Heart right ventricle (tissue), 16 donors: ENCODE measurements at regions not wholly inside any gene's neighbourhood (a gene's known extent, or its start where the extent isn't known, plus 50 kb on each side); places are given as distances from the start of the nearest gene placed in this dataset.

Source experiments
- ATAC-seq, 8 donors: fragments of 200-7000 bp; cut with Tn5 transposase; one replicate each; pipeline ENCODE4 v1.9.1; 2020; ENCODE audit warnings: mild to moderate bottlenecking in 8 of 8, moderate library complexity in 8 of 8, moderate number of reproducible peaks in 1 of 8
- DNase-seq, 2 donors: peaks; one replicate each; pipeline ENCODE4 v3.0.0-alpha.2; 2020
- H3K27ac ChIP-seq, 10 donors: fragments of 200-600 bp; sonication (generic) in 2 of 10; one replicate each; pipeline versions ENCODE4 v1.5.0 to v1.8.0; 2020 to 2022; ENCODE audit warnings: mild to moderate bottlenecking in 3 of 10
- H3K27me3 ChIP-seq, 7 donors: fragments of 200-600 bp; one replicate each; pipeline ENCODE4 v1.8.0; 2021 to 2022; ENCODE audit warnings: mild to moderate bottlenecking in 2 of 7
- H3K36me3 ChIP-seq, 9 donors: fragments of 200-600 bp; sonication (generic) in 1 of 9; one replicate each; pipeline versions ENCODE4 v1.5.0 to v1.8.0; 2020 to 2022; ENCODE audit warnings: mild to moderate bottlenecking in 2 of 9
- H3K4me1 ChIP-seq, 9 donors: fragments of 200-600 bp; sonication (generic) in 1 of 9; one replicate each; pipeline versions ENCODE4 v1.5.0 to v1.8.0; 2020 to 2022; ENCODE audit warnings: mild to moderate bottlenecking in 4 of 9
- H3K4me3 ChIP-seq, 10 donors: fragments of 200-600 bp; sonication (generic) in 2 of 10; one replicate each; pipeline versions ENCODE4 v1.5.0 to v1.8.0; 2020 to 2022; ENCODE audit warnings: mild to moderate bottlenecking in 7 of 10, moderate library complexity in 2 of 10
- H3K9me3 ChIP-seq, 11 donors: fragments of 200-600 bp in 10 of 11; sonication (generic) in 2 of 11; one replicate each; pipeline versions ENCODE4 v1.5.0 to v1.8.0; 2013 to 2022; ENCODE audit warnings: mild to moderate bottlenecking in 2 of 11, control low read depth in 1 of 11, moderate library complexity in 1 of 11
- CTCF ChIP-seq, 9 donors: fragments of 200-600 bp; sonication (generic) in 2 of 9; IDR thresholded peaks; one replicate each; pipeline versions ENCODE4 v1.5.0 to v1.8.0; 2021 to 2022; ENCODE audit warnings: antibody characterized with exemption in 9 of 9, mild to moderate bottlenecking in 5 of 9, moderate library complexity in 1 of 9
- WGBS, 2 donors: extraction: QIAGEN DNeasy Blood & Tissue Kit; methylation state at CpG; one replicate each; pipeline ENCODE4 v1.1.7; 2013; ENCODE audit warnings: inconsistent platforms in 1 of 2; 5-methylcytosine and 5-hydroxymethylcytosine counted together
- intact Hi-C, 10 donors: fragments of 100-400 bp; cut with DNase I; formaldehyde crosslinking; loops; one replicate each; pipeline versions ENCODE4 v1.11.1 to v1.14.2; 2022
- donor health status: Arrhythmogenic right ventricular cardiomyopathy.
- donor health status: ischemic (EF 13 %, LVEDD 7.1; RV severe dilation, severe dysfunction).
- donor health status: healthy with polysubstance abuse.
- donor health status: DM: no; HTN: yes; CAD: no.
- donor health status: DM: no; HTN: no; CAD: no.
- donor health status: ischemic (EF 25% LVEDD 6.9; RV normal size, moderate dysfunction).
- donor health status: ischemic (EF 25% LVEDD 5.7; RV mildly dilated, moderate dysfunction).
- donor health status: healthy.
- donor health status: DM: yes; HTN: yes; CAD: no.
- donor health status: Ischemic cardiomyopathy.
- donor health status: ischemic (EF 35%, LVEDD 5.7; RV mildly dilated, moderate dysfunction).
- donor health status: nonischemic (EF 11% LVEDD 7.7; RV severe dilation, severe dysfunction).
- donor health status: DM: yes; HTN: yes; CAD: no.
- donor health status: PGD.
- donor health status: ischemic (EF 29% LVEDD 5.4; RV normal size, mild dysfunction).
- donor health status: nonischemic (EF 23%, LVEDD 6.1; RV moderate dilation, normal function).

DNA sequence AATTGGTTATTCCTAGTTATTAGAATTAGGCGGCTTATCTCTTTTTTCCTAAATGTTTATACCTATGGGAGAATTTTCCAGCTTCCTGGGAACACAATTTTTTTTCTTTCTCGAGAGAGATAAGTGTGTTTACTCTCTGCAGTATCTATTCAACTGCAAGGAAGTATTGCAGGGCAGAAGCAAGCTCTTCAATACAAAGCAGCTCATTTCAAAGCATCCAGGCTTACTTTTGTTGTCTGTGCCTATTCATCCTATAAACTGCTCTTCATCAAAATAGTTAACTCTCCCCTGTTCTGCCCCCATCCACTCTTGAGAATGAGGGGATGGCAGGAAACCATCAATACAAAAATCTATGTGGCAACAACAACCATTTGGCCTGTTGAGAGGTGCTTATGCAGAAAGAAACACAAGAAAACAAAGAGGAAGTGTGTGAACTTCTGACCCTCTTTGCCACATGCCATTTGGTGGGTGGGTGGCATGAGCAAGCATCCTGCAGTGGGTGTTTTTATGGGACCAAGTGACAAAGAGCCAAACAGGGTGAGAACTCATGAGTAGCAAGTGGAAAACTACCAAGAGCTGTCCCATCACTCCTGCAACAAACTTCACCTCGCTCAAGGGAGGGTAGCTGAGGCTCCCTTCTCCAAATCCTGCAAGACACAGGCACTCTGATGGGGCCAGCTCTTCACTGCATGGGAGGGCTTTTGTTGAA, 50.6 kb upstream of the MRPS6 start:
- Histone ChIP-seq H3K27ac (peak overlapping the region in 1 of 10 donors; percentile 23), H3K4me3 (no peak overlapping the region), H3K27me3 (no peaks in the 10 kb centered on the region), H3K4me1 (peaks cover 0 to 65% (median 3%) of the 10 kb centered on the region in 9 donors), H3K36me3 (no peaks in the 10 kb centered on the region), H3K9me3 (peaks cover 0 to 19% (median 0%) of the 10 kb centered on the region in 11 donors)
- ATAC-seq (peak in 2 of 8 donors; percentile 25 to 52), DNase-seq (no peak)
- TF ChIP-seq CTCF (IDR thresholded peaks at IDR 0.05) = no peak
- 47 to 51% methylated on average over 3 of the region's 3 CpGs for WGBS, 2 donors
- intact Hi-C loops = loop anchor here in 2 of 10 donors (5.0 to 10.0 kb wide), 2 partner anchors 45 to 78 kb away; no protein-coding TSS in a partner anchor

DNA sequence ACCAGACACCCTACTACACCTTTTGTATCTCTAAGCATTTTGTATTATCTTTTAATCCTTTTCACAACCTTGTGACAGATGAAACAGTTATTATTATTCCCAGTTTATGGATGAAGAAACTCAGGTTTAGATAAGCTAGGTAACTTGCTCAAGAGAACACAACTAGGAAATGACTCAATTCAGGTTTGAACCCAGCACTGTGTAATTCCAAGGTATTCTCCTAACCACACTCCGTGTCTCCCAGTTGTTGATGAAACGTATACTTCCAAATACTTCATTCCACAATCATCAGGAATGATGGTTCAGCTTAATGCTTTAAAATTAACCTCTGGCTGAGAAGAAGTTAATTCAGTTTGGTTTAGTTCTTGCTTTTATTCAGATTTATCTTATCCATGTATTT, 51.7 kb upstream of the MRPS6 start:
- no peak overlapping the region for H3K27ac ChIP-seq
- ATAC-seq (no peak), DNase-seq (no peak)
- intact Hi-C loops = loop anchor here in 2 of 10 donors (5.0 to 10.0 kb wide), 2 partner anchors 44 to 77 kb away; no protein-coding TSS in a partner anchor
- 94 to 99% methylated on average over 2 of the region's 2 CpGs for WGBS, 2 donors
- H3K36me3 ChIP-seq = no peaks in the 10 kb centered on the region
- TF ChIP-seq CTCF (IDR thresholded peaks at IDR 0.05) = no peak
- no peak overlapping the region for H3K4me3 ChIP-seq
- peaks cover 0 to 14% (median 3%) of the 10 kb centered on the region in 11 donors for H3K9me3 ChIP-seq
- H3K4me1 ChIP-seq = peaks cover 0 to 65% (median 3%) of the 10 kb centered on the region in 9 donors
- no peaks in the 10 kb centered on the region for H3K27me3 ChIP-seq

DNA sequence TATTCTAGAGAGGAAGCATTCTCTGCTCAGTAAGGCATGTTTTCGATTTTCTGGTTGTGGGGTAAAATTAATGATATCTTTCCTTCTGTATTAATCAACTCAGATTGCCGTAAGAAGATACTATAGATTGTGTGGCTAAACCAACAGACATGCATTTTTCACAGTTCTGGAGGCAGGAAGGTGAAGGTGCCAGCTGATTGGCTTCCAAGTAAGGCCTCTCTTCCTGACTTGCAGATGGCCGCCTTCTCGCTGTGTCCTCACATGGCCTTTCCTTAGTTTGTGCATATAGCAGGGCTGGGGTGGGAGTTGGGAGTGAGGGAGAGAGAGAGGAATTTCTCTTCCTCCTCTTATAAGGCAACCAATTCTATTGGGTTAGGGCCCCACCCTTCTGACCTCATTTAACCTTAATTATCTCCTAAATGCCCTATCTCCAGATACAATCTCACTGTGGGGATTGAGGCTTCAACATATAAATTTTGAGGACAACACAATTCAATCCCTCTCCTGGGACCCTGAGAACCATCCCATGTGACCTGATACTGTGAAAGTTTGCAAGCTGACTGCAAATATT, 52.3 kb upstream of the MRPS6 start:
- ATAC-seq (no peak), DNase-seq (no peak)
- peaks cover 0 to 65% (median 3%) of the 10 kb centered on the region in 9 donors for H3K4me1 ChIP-seq
- H3K27ac ChIP-seq = peak overlapping the region in 1 of 10 donors; percentile 48
- no peak for TF ChIP-seq CTCF (IDR thresholded peaks at IDR 0.05)
- no peaks in the 10 kb centered on the region for H3K36me3 ChIP-seq
- 84 to 93% methylated on average over 4 of the region's 4 CpGs for WGBS, 2 donors
- H3K9me3 ChIP-seq = peaks cover 0 to 13% (median 3%) of the 10 kb centered on the region in 11 donors
- no peak overlapping the region for H3K4me3 ChIP-seq
- no peaks in the 10 kb centered on the region for H3K27me3 ChIP-seq
- intact Hi-C loops = loop anchor here in 2 of 10 donors (5.0 to 10.0 kb wide), 2 partner anchors 44 to 76 kb away; no protein-coding TSS in a partner anchor

DNA sequence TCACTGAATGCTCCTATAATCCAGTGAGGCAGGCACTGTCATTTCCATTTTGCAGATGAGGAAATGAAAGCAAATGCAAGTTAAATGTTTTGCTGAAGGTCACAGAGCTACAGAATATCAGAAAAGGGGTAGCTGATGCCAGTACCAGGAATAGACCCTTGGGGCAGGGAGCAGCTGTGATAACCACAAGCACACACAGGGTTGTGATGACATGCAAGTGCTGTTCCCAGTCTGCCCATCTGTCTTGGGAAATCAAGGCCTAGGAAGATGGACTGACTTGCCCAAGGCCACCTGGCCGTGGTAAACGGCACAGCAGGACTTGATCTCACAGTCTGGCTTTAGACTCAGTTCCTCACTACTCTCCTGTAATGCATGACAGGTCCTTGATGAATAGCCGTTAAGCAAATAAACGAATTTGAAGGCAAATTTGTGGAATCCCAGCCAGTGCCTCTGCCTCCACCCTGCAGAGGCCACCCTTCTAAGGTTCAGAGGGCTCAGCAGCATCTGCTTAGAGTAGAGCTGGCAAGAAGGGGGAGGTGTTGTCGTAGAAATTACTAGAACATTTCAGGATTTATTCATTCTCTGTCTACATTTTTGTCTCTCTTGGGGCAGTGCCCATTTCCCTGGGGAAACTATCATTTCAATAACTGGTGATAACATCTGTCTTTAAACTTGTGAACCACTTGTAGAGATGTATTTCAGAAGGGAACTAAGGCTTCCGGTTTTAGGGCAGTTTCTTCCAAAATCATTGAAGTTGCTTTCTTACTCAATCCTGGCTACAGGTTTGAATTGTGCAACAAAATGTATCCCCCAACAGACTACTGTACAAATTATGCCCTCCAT, 53.2 kb upstream of the MRPS6 start:
- DNase-seq = no peak
- H3K9me3 ChIP-seq = peaks cover 0 to 13% (median 3%) of the 10 kb centered on the region in 11 donors

More for the DNA sequence above, 53.2 kb upstream of the MRPS6 start:
- peaks cover 0 to 59% (median 3%) of the 10 kb centered on the region in 9 donors for H3K4me1 ChIP-seq
- 56 to 69% methylated on average over 6 of the region's 6 CpGs for whole genome bisulfite sequencing, 2 donors
- no peak for TF ChIP-seq CTCF (IDR thresholded peaks at IDR 0.05)
- peak in 6 of 8 donors; percentile 29 to 81 (median 60) for ATAC-seq
- no peak overlapping the region for H3K4me3 ChIP-seq
- H3K27me3 ChIP-seq = no peaks in the 10 kb centered on the region
- intact Hi-C loops = loop anchor here in 2 of 10 donors (5.0 to 10.0 kb wide), 2 partner anchors 43 to 75 kb away; no protein-coding TSS in a partner anchor
- H3K27ac ChIP-seq = peak overlapping the region in 1 of 10 donors; percentile 48
- no peaks in the 10 kb centered on the region for H3K36me3 ChIP-seq
